Endodermal cell (in vitro differentiated cells): ENCODE measurements at regions not wholly inside any gene's neighbourhood (a gene's known extent, or its start where the extent isn't known, plus 50 kb on each side); places are given as distances from the start of the nearest gene placed in this dataset.

Experiments used
- DNase-seq: peaks from one replicate; pipeline ENCODE4 v3.0.0-alpha.2; 2017
- H3K27ac ChIP-seq: 2 replicates; pipeline ENCODE4 v1.5.1; 2013; ENCODE audit warnings: mild to moderate bottlenecking, low read depth, low read length, moderate library complexity
- H3K27me3 ChIP-seq: 2 replicates; pipeline ENCODE4 v1.6.1; 2013; ENCODE audit warnings: mild to moderate bottlenecking, low read length, moderate library complexity; ENCODE audit not compliant: insufficient read depth, control insufficient read depth, poor library complexity, severe bottlenecking
- H3K36me3 ChIP-seq: 2 replicates; pipeline ENCODE4 v1.7.0; 2013; ENCODE audit warnings: mild to moderate bottlenecking, low read length, moderate library complexity; ENCODE audit not compliant: control insufficient read depth, insufficient read depth
- H3K4me1 ChIP-seq: one replicate; pipeline ENCODE4 v1.7.0; 2013; ENCODE audit warnings: low read length; ENCODE audit not compliant: control insufficient read depth, insufficient read depth
- H3K4me3 ChIP-seq: 2 replicates; pipeline ENCODE4 v1.5.1; 2013; ENCODE audit warnings: mild to moderate bottlenecking, low read length, moderate library complexity
- H3K9ac ChIP-seq: 2 replicates; pipeline ENCODE4 v1.6.1; 2013; ENCODE audit warnings: mild to moderate bottlenecking, low read length, moderate library complexity; ENCODE audit not compliant: poor library complexity, severe bottlenecking; ENCODE audit errors: extremely low read depth
- H3K9me3 ChIP-seq: 2 replicates; pipeline ENCODE4 v1.6.1; 2013; ENCODE audit warnings: mild to moderate bottlenecking, low read length, moderate library complexity; ENCODE audit not compliant: control insufficient read depth
- H3K27ac Mint-ChIP-seq: 2 replicates; pipeline ENCODE4 v1.8.0; 2020; ENCODE audit warnings: mixed read lengths
- H3K27me3 Mint-ChIP-seq: 2 replicates; pipeline ENCODE4 v1.8.0; 2021; ENCODE audit warnings: mild to moderate bottlenecking, mixed read lengths; ENCODE audit not compliant: insufficient read depth
- H3K36me3 Mint-ChIP-seq: 2 replicates; pipeline ENCODE4 v1.8.0; 2020; ENCODE audit warnings: low read depth, mixed read lengths
- H3K4me1 Mint-ChIP-seq: 2 replicates; pipeline ENCODE4 v1.8.0; 2020; ENCODE audit warnings: mixed read lengths
- H3K4me3 Mint-ChIP-seq: 2 replicates; pipeline ENCODE4 v1.8.0; 2020; ENCODE audit warnings: mild to moderate bottlenecking, moderate library complexity, mixed read lengths
- H3K9me3 Mint-ChIP-seq: 2 replicates; pipeline ENCODE4 v1.8.0; 2020; ENCODE audit warnings: mild to moderate bottlenecking, mixed read lengths
- WGBS, 2 experiments: methylation state at CpG; one replicate each; pipeline versions ENCODE4 v1.1.5 to v1.1.7; 2013; ENCODE audit warnings: missing lambda C conversion rate in 2 of 2, mixed read lengths in 1 of 2; ENCODE audit not compliant: insufficient coverage in 1 of 2, insufficient read length in 1 of 2; 5-methylcytosine and 5-hydroxymethylcytosine counted together
- TF ChIP-seq, protein P1 (sequence below): fragments of 200-600 bp; sonication (generic); conservative IDR thresholded peaks from 2 replicates; pipeline ENCODE4 v1.5.0; 2021; ENCODE audit warnings: antibody characterized with exemption, mild to moderate bottlenecking

DNA sequence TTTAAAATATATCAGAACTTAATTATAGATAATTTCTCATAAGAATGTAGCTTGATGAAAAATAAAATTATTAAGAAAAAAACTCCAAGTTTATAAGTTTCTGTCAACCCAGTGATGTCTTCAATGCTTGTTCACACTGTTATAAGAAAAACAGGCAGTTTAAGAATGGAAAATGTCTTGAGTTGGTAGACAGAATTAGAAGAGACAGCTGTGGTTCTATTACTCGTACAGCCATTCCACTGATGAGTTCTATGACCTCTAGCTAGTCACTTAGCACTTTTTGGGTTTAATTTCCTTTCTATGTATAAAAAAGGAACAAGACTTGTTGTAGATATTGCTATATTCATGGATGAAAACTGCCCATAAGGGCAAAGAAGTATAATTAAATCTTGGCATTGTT, 1013.1 kb upstream of the ATXN8OS start:
- Histone ChIP-seq H3K9ac (no peak overlapping the region), H3K9me3 (no peaks in the 10 kb centered on the region), H3K27me3 (no peaks in the 10 kb centered on the region), H3K27ac (no peak overlapping the region), H3K36me3 (no peaks in the 10 kb centered on the region), H3K4me3 (no peak overlapping the region), H3K4me1 (no peaks in the 10 kb centered on the region)
- no peak for DNase-seq
- 83% methylated on average over 1 of the region's 1 CpG; no CpG with 5 or more reads in 1 of the 2 experiments for WGBS, 2 experiments
- Mint-ChIP-seq H3K4me3 (no peak overlapping the region), H3K36me3 (no peaks in the 10 kb centered on the region), H3K27me3 (no peaks in the 10 kb centered on the region), H3K9me3 (no peaks in the 10 kb centered on the region), H3K4me1 (peaks cover 6% of the 10 kb centered on the region), H3K27ac (no peak overlapping the region)
- TF ChIP-seq, protein P1, sequence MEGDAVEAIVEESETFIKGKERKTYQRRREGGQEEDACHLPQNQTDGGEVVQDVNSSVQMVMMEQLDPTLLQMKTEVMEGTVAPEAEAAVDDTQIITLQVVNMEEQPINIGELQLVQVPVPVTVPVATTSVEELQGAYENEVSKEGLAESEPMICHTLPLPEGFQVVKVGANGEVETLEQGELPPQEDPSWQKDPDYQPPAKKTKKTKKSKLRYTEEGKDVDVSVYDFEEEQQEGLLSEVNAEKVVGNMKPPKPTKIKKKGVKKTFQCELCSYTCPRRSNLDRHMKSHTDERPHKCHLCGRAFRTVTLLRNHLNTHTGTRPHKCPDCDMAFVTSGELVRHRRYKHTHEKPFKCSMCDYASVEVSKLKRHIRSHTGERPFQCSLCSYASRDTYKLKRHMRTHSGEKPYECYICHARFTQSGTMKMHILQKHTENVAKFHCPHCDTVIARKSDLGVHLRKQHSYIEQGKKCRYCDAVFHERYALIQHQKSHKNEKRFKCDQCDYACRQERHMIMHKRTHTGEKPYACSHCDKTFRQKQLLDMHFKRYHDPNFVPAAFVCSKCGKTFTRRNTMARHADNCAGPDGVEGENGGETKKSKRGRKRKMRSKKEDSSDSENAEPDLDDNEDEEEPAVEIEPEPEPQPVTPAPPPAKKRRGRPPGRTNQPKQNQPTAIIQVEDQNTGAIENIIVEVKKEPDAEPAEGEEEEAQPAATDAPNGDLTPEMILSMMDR: no peak

DNA sequence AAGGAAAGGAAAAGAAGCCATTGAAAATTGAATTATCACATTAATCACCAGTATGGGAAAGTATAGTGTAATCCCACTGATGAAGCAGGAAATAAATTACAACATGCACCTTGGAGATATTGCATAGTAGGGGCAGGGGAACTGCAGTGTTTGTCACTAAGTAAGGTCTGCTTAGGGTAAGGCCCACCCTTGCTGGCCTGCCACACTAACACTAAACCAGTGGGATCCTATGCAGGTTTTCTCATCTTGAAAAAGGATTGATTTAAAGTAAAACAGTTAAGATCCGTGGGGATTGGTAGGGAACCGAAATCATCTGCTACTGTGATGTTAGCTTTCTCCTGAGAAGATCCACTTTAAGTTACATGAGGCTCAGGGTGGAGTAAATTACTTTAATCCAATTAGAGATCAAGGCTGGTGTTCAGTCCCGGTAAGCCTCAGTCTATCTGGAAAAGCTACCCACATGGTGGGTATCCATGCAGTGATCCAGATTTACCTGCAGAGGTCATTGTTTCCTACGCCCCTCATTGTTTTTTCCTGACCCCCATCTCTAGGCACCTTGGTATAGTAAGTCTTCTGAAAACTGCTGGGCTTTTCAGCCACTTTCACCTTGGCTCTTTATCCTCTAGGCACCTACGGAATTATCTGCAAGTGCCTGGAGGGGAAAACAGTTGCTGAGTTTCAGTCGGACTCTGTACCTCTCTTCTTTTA, 1014.9 kb upstream of the ATXN8OS start:
- H3K9me3 ChIP-seq: no peaks in the 10 kb centered on the region
- no peak overlapping the region for H3K4me3 ChIP-seq
- no peak overlapping the region for H3K27ac Mint-ChIP-seq
- DNase-seq: peak; percentile 49
- H3K27me3 ChIP-seq: no peaks in the 10 kb centered on the region
- peaks cover 6% of the 10 kb centered on the region for H3K4me1 Mint-ChIP-seq
- no peaks in the 10 kb centered on the region for H3K9me3 Mint-ChIP-seq
- H3K36me3 Mint-ChIP-seq: no peaks in the 10 kb centered on the region
- H3K9ac ChIP-seq: no peak overlapping the region
- no peaks in the 10 kb centered on the region for H3K36me3 ChIP-seq
- H3K4me1 ChIP-seq: no peaks in the 10 kb centered on the region
- no peak overlapping the region for H3K4me3 Mint-ChIP-seq
- 76 to 95% methylated on average over 3 to 6 of the region's 6 CpGs for WGBS, 2 experiments
- no peak overlapping the region for H3K27ac ChIP-seq
- H3K27me3 Mint-ChIP-seq: no peaks in the 10 kb centered on the region
- TF ChIP-seq, protein P1: peak; percentile 75

DNA sequence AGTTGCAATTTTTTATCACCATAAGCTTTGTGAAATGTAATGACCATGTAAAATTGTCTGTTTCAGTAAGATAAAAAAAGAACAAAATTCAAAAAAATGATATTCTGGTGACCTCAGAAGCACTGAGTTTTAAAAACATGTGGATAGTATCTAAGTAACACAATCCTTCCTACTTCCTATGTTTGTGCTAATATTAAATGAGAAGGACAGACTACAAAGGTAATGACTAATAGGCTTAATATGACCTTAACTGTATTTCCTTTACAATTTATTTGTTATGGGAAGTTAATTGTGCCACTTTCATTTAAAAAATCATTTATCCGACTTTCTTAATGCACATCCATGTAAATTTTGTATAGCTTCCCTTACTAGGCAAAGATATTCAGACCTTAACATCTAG, 1030.4 kb upstream of the ATXN8OS start:
- 100% methylated on average over 1 of the region's 1 CpG; no CpG with 5 or more reads in 1 of the 2 experiments for WGBS, 2 experiments
- DNase-seq: no peak

More for the DNA sequence above, 1030.4 kb upstream of the ATXN8OS start:
- no peaks in the 10 kb centered on the region for H3K9me3 Mint-ChIP-seq
- H3K36me3 Mint-ChIP-seq: no peaks in the 10 kb centered on the region
- H3K9ac ChIP-seq: no peak overlapping the region
- no peak overlapping the region for H3K27ac Mint-ChIP-seq
- H3K4me3 Mint-ChIP-seq: no peak overlapping the region
- H3K4me1 Mint-ChIP-seq: no peaks in the 10 kb centered on the region
- no peak overlapping the region for H3K27ac ChIP-seq
- no peaks in the 10 kb centered on the region for H3K9me3 ChIP-seq
- H3K4me1 ChIP-seq: no peaks in the 10 kb centered on the region
- H3K36me3 ChIP-seq: no peaks in the 10 kb centered on the region
- H3K27me3 ChIP-seq: no peaks in the 10 kb centered on the region
- H3K4me3 ChIP-seq: no peak overlapping the region
- H3K27me3 Mint-ChIP-seq: no peaks in the 10 kb centered on the region
- TF ChIP-seq, protein P1: no peak
